Ascending aorta (tissue), 2 donors: ENCODE measurements at regions not wholly inside any gene's neighbourhood (a gene's known extent, or its start where the extent isn't known, plus 50 kb on each side); places are given as distances from the start of the nearest gene placed in this dataset.

Source experiments
- DNase-seq, 2 donors: peaks; one replicate each; pipeline ENCODE4 v3.0.0-alpha.2; 2019; ENCODE audit warnings: low spot score in 2 of 2
- H3K27ac ChIP-seq, 2 donors: fragments of 200-600 bp; sonication (generic); one replicate each; pipeline ENCODE4 v1.5.1; 2016 to 2017; ENCODE audit warnings: mild to moderate bottlenecking in 1 of 2
- H3K27me3 ChIP-seq: fragments of 200-600 bp; sonication (generic); one replicate; pipeline ENCODE4 v1.5.1; 2017
- H3K36me3 ChIP-seq, 2 donors: fragments of 200-600 bp; sonication (generic); one replicate each; pipeline ENCODE4 v1.5.1; 2016
- H3K4me1 ChIP-seq, 2 donors: fragments of 200-600 bp; sonication (generic); one replicate each; pipeline ENCODE4 v1.5.1; 2016 to 2017; ENCODE audit warnings: mild to moderate bottlenecking in 1 of 2
- H3K4me3 ChIP-seq, 2 donors: fragments of 200-600 bp; sonication (generic); one replicate each; pipeline ENCODE4 v1.5.1; 2016 to 2017; ENCODE audit warnings: mild to moderate bottlenecking in 1 of 2
- H3K9me3 ChIP-seq, 2 donors: fragments of 200-600 bp; sonication (generic); one replicate each; pipeline ENCODE4 v1.5.1; 2016
- intact Hi-C: fragments of 100-400 bp; cut with DNase I; formaldehyde crosslinking; loops from one replicate; pipeline ENCODE4 v1.15.1; 2023
- TF ChIP-seq, protein P1 (sequence below), 3 experiments: fragments of 200-600 bp in 2 of 3; fragments of 450-650 bp in 1 of 3; sonication (generic) in 2 of 3; IDR thresholded peaks; one replicate each; pipeline ENCODE4 v1.5.1; 2016 to 2019; ENCODE audit warnings: antibody characterized with exemption in 3 of 3, mild to moderate bottlenecking in 1 of 3, moderate library complexity in 1 of 3

DNA sequence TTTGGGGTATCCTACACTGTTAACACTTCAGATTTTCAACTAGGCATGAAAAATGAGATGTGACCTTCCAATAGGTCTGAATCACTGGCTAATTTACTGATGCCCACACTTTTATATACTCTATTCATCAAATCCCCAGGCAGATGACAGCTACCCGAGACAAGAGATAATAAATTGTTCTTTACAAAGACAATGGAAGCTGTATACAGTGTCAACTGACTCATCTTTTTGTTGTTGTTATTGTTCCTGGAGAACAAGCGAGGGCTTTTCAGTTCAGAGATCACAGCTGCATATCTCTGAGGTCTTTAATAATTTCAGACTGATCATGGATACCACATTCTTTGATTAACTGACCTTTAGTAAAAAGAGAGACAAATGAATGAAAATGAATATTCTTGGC lies 228.9 kb downstream of the SDHAF3 start:
- Histone ChIP-seq H3K27ac (no peak overlapping the region), H3K4me1 (no peaks in the 10 kb centered on the region), H3K9me3 (peaks cover 0 to 6% of the 10 kb centered on the region in 2 donors), H3K4me3 (no peak overlapping the region), H3K27me3 (no peaks in the 10 kb centered on the region), H3K36me3 (no peaks in the 10 kb centered on the region)
- TF ChIP-seq, protein P1, sequence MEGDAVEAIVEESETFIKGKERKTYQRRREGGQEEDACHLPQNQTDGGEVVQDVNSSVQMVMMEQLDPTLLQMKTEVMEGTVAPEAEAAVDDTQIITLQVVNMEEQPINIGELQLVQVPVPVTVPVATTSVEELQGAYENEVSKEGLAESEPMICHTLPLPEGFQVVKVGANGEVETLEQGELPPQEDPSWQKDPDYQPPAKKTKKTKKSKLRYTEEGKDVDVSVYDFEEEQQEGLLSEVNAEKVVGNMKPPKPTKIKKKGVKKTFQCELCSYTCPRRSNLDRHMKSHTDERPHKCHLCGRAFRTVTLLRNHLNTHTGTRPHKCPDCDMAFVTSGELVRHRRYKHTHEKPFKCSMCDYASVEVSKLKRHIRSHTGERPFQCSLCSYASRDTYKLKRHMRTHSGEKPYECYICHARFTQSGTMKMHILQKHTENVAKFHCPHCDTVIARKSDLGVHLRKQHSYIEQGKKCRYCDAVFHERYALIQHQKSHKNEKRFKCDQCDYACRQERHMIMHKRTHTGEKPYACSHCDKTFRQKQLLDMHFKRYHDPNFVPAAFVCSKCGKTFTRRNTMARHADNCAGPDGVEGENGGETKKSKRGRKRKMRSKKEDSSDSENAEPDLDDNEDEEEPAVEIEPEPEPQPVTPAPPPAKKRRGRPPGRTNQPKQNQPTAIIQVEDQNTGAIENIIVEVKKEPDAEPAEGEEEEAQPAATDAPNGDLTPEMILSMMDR (IDR thresholded peaks at IDR 0.05) = no peak
- intact Hi-C loops = no loop called here
- DNase-seq = no peak

DNA sequence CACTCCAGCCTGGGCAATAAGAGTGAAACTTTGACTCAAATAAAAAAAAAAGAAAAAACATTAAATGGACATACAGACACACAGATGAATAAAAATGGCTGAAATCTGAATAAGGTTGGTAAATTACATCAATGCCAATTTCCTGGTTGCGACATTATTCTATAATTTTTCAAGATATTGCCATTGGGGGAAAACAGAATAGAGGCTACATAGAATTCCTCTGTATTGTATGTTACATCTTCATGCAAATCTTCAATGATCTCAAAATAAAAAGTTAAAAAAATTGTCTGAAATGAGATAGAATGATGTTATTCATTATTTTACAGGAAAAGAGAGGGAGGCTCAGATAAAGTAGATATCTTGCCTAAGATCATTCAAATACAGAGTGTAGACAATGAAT lies 234.0 kb downstream of the SDHAF3 start:
- TF ChIP-seq, protein P1 (IDR thresholded peaks at IDR 0.05) = no peak
- Histone ChIP-seq H3K9me3 (peaks cover 0 to 8% of the 10 kb centered on the region in 2 donors), H3K4me3 (no peak overlapping the region), H3K36me3 (no peaks in the 10 kb centered on the region), H3K27me3 (no peaks in the 10 kb centered on the region), H3K27ac (no peak overlapping the region), H3K4me1 (no peaks in the 10 kb centered on the region)
- DNase-seq = no peak
- intact Hi-C loops = no loop called here

DNA sequence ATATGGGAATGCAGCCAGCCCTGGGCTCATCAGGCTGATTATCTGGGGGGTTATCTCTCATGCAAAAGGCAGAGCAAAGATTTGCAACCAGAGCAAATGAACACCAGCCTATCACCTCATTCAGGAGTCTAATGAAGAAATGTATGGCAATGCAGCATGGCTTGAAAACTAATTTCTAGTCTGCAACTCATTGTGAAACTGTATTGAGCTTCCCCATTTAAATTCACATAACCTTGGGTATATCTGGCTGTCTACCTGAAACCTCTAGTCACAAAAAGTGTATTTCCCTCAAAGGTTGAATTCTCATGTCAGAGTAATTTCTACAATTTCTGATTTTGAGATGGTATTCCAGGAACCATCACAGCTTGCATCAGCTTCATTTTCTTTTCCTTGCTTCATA lies 240.0 kb downstream of the SDHAF3 start:
- Histone ChIP-seq H3K27me3 (no peaks in the 10 kb centered on the region), H3K4me1 (no peaks in the 10 kb centered on the region), H3K27ac (no peak overlapping the region), H3K36me3 (no peaks in the 10 kb centered on the region), H3K9me3 (no peaks in the 10 kb centered on the region), H3K4me3 (no peak overlapping the region)
- DNase-seq = no peak
- TF ChIP-seq, protein P1 (IDR thresholded peaks at IDR 0.05) = no peak
- intact Hi-C loops = no loop called here

DNA sequence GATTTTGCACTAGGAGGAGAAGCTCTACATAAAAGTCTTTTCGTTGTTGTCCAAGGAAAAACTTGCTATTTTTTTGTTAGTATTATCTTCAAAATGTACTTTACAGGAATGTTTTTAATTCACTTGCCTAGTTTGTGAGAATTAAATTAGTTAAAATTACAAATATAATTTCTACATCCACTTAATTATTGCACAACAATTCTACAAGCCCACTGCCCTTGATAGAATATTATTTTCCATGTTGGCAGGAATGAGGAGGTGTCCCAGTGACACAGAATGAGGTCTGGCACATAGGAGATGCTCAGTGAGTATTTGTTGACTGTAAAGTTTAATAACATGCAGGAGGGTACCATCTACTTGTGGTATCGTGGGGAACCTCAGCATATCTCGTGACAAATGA lies 255.4 kb downstream of the SDHAF3 start:
- TF ChIP-seq, protein P1 (IDR thresholded peaks at IDR 0.05) = no peak
- no peak for DNase-seq
- intact Hi-C loops = no loop called here
- H3K27me3 ChIP-seq = no peaks in the 10 kb centered on the region
- H3K9me3 ChIP-seq = no peaks in the 10 kb centered on the region
- no peaks in the 10 kb centered on the region for H3K36me3 ChIP-seq
- H3K27ac ChIP-seq = no peak overlapping the region
- no peak overlapping the region for H3K4me3 ChIP-seq
- no peaks in the 10 kb centered on the region for H3K4me1 ChIP-seq

DNA sequence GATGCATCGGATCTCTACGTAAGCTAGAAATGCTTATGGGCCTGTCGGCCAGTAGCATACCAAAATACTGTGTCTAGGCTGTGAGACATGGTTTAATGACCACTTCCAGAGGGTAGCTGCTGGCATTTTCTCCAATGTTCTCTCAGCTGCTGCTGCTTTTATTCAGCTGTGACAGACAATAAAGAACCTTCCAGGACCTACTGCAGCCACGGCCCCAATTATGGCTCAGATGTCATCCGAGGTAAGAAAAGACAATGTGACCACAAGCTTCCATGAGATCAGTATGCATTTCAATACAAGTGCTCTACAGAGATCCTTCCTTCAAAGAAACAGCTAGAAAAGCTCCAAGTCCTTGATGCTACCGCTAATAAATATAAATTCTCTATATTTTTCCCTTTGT lies 256.2 kb downstream of the SDHAF3 start:
- no peak for DNase-seq
- H3K9me3 ChIP-seq = no peaks in the 10 kb centered on the region
- TF ChIP-seq, protein P1 (IDR thresholded peaks at IDR 0.05) = no peak
- no peaks in the 10 kb centered on the region for H3K4me1 ChIP-seq
- H3K4me3 ChIP-seq = no peak overlapping the region
- H3K36me3 ChIP-seq = no peaks in the 10 kb centered on the region
- no peaks in the 10 kb centered on the region for H3K27me3 ChIP-seq
- intact Hi-C loops = no loop called here
- H3K27ac ChIP-seq = no peak overlapping the region

DNA sequence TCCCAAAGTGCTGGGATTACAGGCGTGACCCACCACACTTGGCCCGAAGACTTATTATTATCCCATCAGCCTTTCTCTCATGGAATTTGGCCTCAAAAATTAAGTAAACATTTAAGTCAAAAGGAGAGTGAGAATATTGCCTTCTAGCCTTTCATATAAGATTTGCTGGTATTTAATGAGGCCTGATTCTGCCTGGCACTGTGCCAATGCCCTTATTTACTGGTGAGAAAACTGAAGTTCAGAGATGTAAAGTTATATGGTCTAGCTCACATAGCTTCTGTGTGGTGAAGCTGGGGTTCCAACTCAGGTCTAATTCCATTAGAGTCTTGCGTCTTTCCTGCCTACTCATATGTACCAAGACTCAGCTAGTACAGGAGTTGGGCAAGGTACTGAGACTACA lies 260.2 kb downstream of the SDHAF3 start:
- TF ChIP-seq, protein P1 (IDR thresholded peaks at IDR 0.05) = no peak
- intact Hi-C loops = no loop called here
- Histone ChIP-seq H3K36me3 (no peaks in the 10 kb centered on the region), H3K4me3 (no peak overlapping the region), H3K27me3 (no peaks in the 10 kb centered on the region), H3K4me1 (no peaks in the 10 kb centered on the region), H3K27ac (no peak overlapping the region), H3K9me3 (no peaks in the 10 kb centered on the region)
- DNase-seq = no peak
